Endothelial cell (in vitro differentiated cells): ENCODE measurements at regions not wholly inside any gene's neighbourhood (a gene's known extent, or its start where the extent isn't known, plus 50 kb on each side); places are given as distances from the start of the nearest gene placed in this dataset.
A peak's percentile ranks its signal among the peaks of the same experiment; 100 is the strongest.

Source experiments
- DNase-seq: peaks from one replicate; pipeline ENCODE4 v3.0.0; 2021; ENCODE audit warnings: low spot score
- H3K27ac Mint-ChIP-seq: one replicate; pipeline ENCODE4 v1.8.0; 2021; ENCODE audit warnings: mixed read lengths, inconsistent platforms; ENCODE audit not compliant: unreplicated experiment
- H3K27me3 Mint-ChIP-seq: one replicate; pipeline ENCODE4 v1.8.0; 2021; ENCODE audit warnings: mild to moderate bottlenecking, moderate library complexity, mixed read lengths, inconsistent platforms; ENCODE audit not compliant: unreplicated experiment
- H3K36me3 Mint-ChIP-seq: one replicate; pipeline ENCODE4 v1.8.0; 2021; ENCODE audit warnings: mild to moderate bottlenecking, low read depth, mixed read lengths, inconsistent platforms; ENCODE audit not compliant: unreplicated experiment
- H3K4me1 Mint-ChIP-seq: one replicate; pipeline ENCODE4 v1.8.0; 2021; ENCODE audit warnings: mild to moderate bottlenecking, mixed read lengths, inconsistent platforms; ENCODE audit not compliant: unreplicated experiment
- H3K4me3 Mint-ChIP-seq: one replicate; pipeline ENCODE4 v1.8.0; 2021; ENCODE audit warnings: mild to moderate bottlenecking, mixed read lengths, inconsistent platforms; ENCODE audit not compliant: unreplicated experiment
- H3K9me3 Mint-ChIP-seq: one replicate; pipeline ENCODE4 v1.8.0; 2021; ENCODE audit warnings: mixed read lengths, inconsistent platforms; ENCODE audit not compliant: unreplicated experiment
- TF ChIP-seq, protein P1 (sequence below): fragments of 200-600 bp; sonication (generic); IDR thresholded peaks from one replicate; pipeline ENCODE4 v1.5.0; 2021; ENCODE audit warnings: antibody characterized with exemption; ENCODE audit not compliant: unreplicated experiment

DNA sequence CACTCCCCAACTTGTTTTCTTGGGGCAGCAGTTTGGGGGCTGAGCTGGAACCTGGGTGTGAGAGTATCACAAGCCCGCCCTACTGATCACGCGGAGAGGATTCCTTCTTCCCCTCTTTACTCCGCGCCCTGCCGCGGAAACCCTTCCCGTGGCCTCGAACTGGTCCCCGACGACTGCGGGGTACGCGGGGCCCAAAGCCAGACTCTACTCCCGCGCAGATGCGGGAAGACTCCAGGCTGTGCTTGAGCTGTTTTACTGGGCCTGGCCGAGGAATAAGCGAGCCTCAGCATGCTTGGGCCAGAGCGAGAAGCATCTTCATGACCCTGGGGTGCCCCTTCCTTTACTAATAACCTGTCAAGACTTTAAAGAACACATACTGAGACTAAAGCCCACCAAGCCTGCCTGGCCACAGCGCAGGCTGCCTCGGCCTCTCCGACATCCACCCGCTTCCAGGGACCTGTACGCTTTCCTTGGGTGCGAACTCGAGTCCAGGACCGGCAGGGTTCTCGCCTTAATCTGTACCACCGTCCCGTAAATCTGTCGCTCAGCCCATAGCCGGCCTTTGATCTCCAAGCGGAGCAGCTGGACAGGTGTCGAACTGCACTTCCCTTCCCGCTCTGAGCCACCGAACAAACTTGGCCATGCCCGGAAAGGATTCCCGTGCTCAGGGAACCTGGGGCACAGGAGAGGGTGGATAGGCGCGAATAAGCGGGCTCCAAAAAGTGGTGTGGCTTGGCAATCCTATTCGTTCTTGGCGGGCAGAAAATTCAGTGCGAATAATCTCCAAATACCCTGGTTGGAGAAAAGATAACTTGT, 55.0 kb upstream of the TMEM33 start:
- Mint-ChIP-seq H3K4me3 (no peak overlapping the region), H3K9me3 (no peaks in the 10 kb centered on the region), H3K36me3 (peaks cover 4% of the 10 kb centered on the region), H3K4me1 (peaks cover 20% of the 10 kb centered on the region), H3K27me3 (peaks cover 33% of the 10 kb centered on the region), H3K27ac (no peak overlapping the region)
- TF ChIP-seq, protein P1, sequence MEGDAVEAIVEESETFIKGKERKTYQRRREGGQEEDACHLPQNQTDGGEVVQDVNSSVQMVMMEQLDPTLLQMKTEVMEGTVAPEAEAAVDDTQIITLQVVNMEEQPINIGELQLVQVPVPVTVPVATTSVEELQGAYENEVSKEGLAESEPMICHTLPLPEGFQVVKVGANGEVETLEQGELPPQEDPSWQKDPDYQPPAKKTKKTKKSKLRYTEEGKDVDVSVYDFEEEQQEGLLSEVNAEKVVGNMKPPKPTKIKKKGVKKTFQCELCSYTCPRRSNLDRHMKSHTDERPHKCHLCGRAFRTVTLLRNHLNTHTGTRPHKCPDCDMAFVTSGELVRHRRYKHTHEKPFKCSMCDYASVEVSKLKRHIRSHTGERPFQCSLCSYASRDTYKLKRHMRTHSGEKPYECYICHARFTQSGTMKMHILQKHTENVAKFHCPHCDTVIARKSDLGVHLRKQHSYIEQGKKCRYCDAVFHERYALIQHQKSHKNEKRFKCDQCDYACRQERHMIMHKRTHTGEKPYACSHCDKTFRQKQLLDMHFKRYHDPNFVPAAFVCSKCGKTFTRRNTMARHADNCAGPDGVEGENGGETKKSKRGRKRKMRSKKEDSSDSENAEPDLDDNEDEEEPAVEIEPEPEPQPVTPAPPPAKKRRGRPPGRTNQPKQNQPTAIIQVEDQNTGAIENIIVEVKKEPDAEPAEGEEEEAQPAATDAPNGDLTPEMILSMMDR: no peak
- peak; percentile 18 for DNase-seq

- DNase-seq: no peak
- TF ChIP-seq, protein P1: no peak
- H3K27me3 Mint-ChIP-seq: peaks cover 33% of the 10 kb centered on the region
- H3K4me1 Mint-ChIP-seq: peaks cover 20% of the 10 kb centered on the region
- no peak overlapping the region for H3K4me3 Mint-ChIP-seq
- H3K27ac Mint-ChIP-seq: no peak overlapping the region
- no peaks in the 10 kb centered on the region for H3K9me3 Mint-ChIP-seq
- peaks cover 4% of the 10 kb centered on the region for H3K36me3 Mint-ChIP-seq
Observed at GRCh38 chr4:41879552-41879951, 55.7 kb upstream of the TMEM33 start.

GRCh38 chr4:41878991-41879491, 56.2 kb upstream of the TMEM33 start:
- DNase-seq: no peak
- H3K36me3 Mint-ChIP-seq: peaks cover 4% of the 10 kb centered on the region
- no peak overlapping the region for H3K27ac Mint-ChIP-seq
- no peak overlapping the region for H3K4me3 Mint-ChIP-seq
- H3K27me3 Mint-ChIP-seq: peaks cover 36% of the 10 kb centered on the region
- H3K9me3 Mint-ChIP-seq: no peaks in the 10 kb centered on the region
- H3K4me1 Mint-ChIP-seq: peaks cover 20% of the 10 kb centered on the region
- TF ChIP-seq, protein P1: no peak

DNA sequence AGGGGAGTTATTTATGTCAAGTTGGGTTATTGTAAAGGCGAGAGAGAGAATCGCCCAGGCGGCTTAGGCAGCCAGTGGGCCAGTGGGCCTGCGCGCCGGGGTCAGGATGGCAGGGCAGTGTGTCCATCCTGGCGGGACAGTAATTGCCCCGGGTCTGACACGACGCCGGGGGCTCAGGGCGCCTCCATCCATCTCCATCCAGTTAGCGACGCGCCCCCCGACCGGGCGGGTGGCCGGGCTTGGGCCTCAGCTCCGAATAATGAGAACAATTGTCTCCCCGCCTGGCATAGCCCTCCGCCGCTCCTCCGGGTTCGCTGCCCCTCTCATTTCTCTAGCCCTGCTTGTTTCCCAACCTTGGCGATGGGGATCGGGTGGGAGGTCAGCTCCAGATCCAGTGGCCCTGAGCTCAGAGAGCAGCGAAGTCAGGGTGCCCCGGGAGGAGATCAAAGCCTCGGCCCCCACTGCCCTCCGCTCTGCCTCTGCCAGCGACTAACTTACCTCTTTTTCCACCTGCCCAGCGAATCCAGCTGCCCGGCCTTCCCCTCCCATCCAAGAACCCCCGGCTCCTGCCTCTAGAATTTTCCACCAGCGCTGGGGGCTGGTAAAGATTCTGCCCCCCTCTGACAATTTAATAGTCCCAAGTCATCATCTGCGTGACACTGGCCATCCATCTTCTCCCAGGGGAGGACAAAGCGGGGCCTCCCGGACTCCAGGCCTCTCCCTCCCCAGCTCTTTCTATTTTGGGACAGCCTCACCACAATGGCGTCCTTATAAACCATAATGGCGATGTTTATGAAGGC, 56.9 kb upstream of the TMEM33 start:
- peaks cover 4% of the 10 kb centered on the region for H3K36me3 Mint-ChIP-seq
- H3K27ac Mint-ChIP-seq: no peak overlapping the region
- peaks cover 20% of the 10 kb centered on the region for H3K4me1 Mint-ChIP-seq
- TF ChIP-seq, protein P1: no peak
- peaks cover 39% of the 10 kb centered on the region for H3K27me3 Mint-ChIP-seq
- DNase-seq: peak; percentile 20
- no peaks in the 10 kb centered on the region for H3K9me3 Mint-ChIP-seq
- no peak overlapping the region for H3K4me3 Mint-ChIP-seq
